HG02623 (cell line): ENCODE measurements at regions not wholly inside any gene's neighbourhood (a gene's known extent, or its start where the extent isn't known, plus 50 kb on each side); places are given as distances from the start of the nearest gene placed in this dataset.
"Not testable (repeated sequence)": the region's sequence is repeated elsewhere in the genome, so short reads cannot be mapped to it uniquely, and the experiment has no call there.

Source experiments
- ATAC-seq: cut with Tn5 transposase; IDR thresholded peaks from one replicate; pipeline ENCODE4 v1.9.1; 2021; ENCODE audit warnings: moderate library complexity; ENCODE audit not compliant: unreplicated experiment

GRCh38 chr5:101404531-101404930 is 501.4 kb upstream of the ST8SIA4 start:
- ATAC-seq = no peak

- ATAC-seq = no peak
These were observed 490.8 kb upstream of the ST8SIA4 start for GRCh38 chr5:101393795-101394450.

GRCh38 chr5:101390151-101390908 is 487.2 kb upstream of the ST8SIA4 start:
- peak; percentile 49 for ATAC-seq

GRCh38 chr5:101385276-101385675 is 482.2 kb upstream of the ST8SIA4 start:
- no peak for ATAC-seq

- ATAC-seq = no peak
These were observed 467.1 kb upstream of the ST8SIA4 start for GRCh38 chr5:101370181-101370580.

- no peak for ATAC-seq
These were observed 461.4 kb upstream of the ST8SIA4 start for GRCh38 chr5:101364469-101364868.

- ATAC-seq = no peak
These were observed 459.0 kb upstream of the ST8SIA4 start for GRCh38 chr5:101362067-101362466.

- no peak for ATAC-seq
These were observed 443.8 kb upstream of the ST8SIA4 start for GRCh38 chr5:101346906-101347305.

- ATAC-seq = no peak
These were observed 443.4 kb upstream of the ST8SIA4 start for GRCh38 chr5:101346447-101346846.

- no peak for ATAC-seq
These were observed 435.1 kb upstream of the ST8SIA4 start for GRCh38 chr5:101338226-101338625.

- ATAC-seq = no peak
These were observed 424.7 kb upstream of the ST8SIA4 start for GRCh38 chr5:101327816-101328215.

- ATAC-seq = no peak
These were observed 423.7 kb upstream of the ST8SIA4 start for GRCh38 chr5:101326766-101327165.

- not testable (repeated sequence) for ATAC-seq
These were observed 413.3 kb upstream of the ST8SIA4 start for GRCh38 chr5:101316401-101316800.

- ATAC-seq = no peak
These were observed 403.5 kb upstream of the ST8SIA4 start for GRCh38 chr5:101306391-101307137.

GRCh38 chr5:101296477-101296876 is 393.4 kb upstream of the ST8SIA4 start:
- no peak for ATAC-seq

GRCh38 chr5:101292199-101292598 is 389.1 kb upstream of the ST8SIA4 start:
- no peak for ATAC-seq

GRCh38 chr5:101290761-101291160 is 387.7 kb upstream of the ST8SIA4 start:
- not testable (repeated sequence) for ATAC-seq

GRCh38 chr5:101288633-101289032 is 385.6 kb upstream of the ST8SIA4 start:
- ATAC-seq = no peak

GRCh38 chr5:101284736-101285375 is 381.8 kb upstream of the ST8SIA4 start:
- no peak for ATAC-seq

GRCh38 chr5:101283938-101284337 is 380.9 kb upstream of the ST8SIA4 start:
- not testable (repeated sequence) for ATAC-seq

- ATAC-seq = no peak
These were observed 375.8 kb upstream of the ST8SIA4 start for GRCh38 chr5:101278917-101279316.
